HL-60 (cell line): ENCODE measurements at regions not wholly inside any gene's neighbourhood (a gene's known extent, or its start where the extent isn't known, plus 50 kb on each side); places are given as distances from the start of the nearest gene placed in this dataset.

Source experiments
- DNase-seq, 2 experiments: peaks; one replicate each; pipeline ENCODE4 v3.0.0-alpha.2; 2010 to 2020; ENCODE audit warnings: low read depth in 1 of 2, low spot score in 1 of 2
- H3K27ac ChIP-seq: fragments of 250-450 bp; sonication (Bioruptor Pico); replicated peaks from 2 replicates; pipeline ENCODE4 v1.5.1; 2020; ENCODE audit warnings: mild to moderate bottlenecking, moderate library complexity
- H3K27me3 ChIP-seq: fragments of 250-450 bp; sonication (Bioruptor Pico); 2 replicates; pipeline ENCODE4 v1.5.1; 2021; ENCODE audit warnings: mild to moderate bottlenecking, moderate library complexity; ENCODE audit not compliant: insufficient read depth, poor library complexity, severe bottlenecking
- H3K4me3 ChIP-seq: replicated peaks from 2 replicates; pipeline ENCODE4 v1.5.1; 2011; ENCODE audit warnings: mild to moderate bottlenecking, control low read depth, low read length; ENCODE audit not compliant: insufficient read depth
- GABPA ChIP-seq: IDR thresholded peaks from 2 replicates; pipeline ENCODE4 v1.6.1; 2012; ENCODE audit warnings: low read depth
- POLR2AphosphoS5 ChIP-seq: IDR thresholded peaks from 2 replicates; pipeline ENCODE4 v1.6.1; 2012; ENCODE audit warnings: low read depth
- SPI1 ChIP-seq: IDR thresholded peaks from 2 replicates; pipeline ENCODE4 v1.6.1; 2012; ENCODE audit warnings: low read depth, mild to moderate bottlenecking, borderline replicate concordance
- TF ChIP-seq, protein P1 (sequence below): IDR thresholded peaks from 2 replicates; pipeline ENCODE4 v1.6.1; 2012; ENCODE audit warnings: low read depth; ENCODE audit not compliant: insufficient replicate concordance
- TF ChIP-seq, protein P2 (sequence below): IDR thresholded peaks from one replicate; pipeline ENCODE4 v1.5.1; 2011; ENCODE audit warnings: low read length, control low read depth, inconsistent platforms; ENCODE audit not compliant: insufficient read depth

DNA sequence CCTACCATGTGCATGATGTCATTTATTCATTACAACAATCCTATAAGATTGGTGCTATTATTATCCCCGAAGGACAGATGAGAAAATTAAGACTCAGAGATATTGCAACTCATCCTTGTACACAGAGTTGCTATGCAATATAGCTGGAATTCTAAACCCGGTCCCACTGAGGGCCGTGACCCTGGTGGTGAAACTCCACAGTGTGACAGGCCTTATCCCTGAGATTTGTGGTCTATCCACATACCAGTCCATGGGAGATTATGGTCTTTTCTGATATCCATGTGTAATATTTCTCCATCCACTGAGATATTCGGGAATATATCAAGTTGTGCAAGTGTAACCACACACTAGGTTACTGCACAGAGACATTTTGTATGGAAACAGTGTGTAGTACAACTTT lies 305.2 kb downstream of the TXNL1 start:
- no peak for DNase-seq
- Histone ChIP-seq H3K4me3 (no peak overlapping the region), H3K27me3 (no peaks in the 10 kb centered on the region), H3K27ac (no peak overlapping the region)
- TF ChIP-seq POLR2AphosphoS5 (no peak), SPI1 (no peak), GABPA (no peak)
- TF ChIP-seq, protein P1, sequence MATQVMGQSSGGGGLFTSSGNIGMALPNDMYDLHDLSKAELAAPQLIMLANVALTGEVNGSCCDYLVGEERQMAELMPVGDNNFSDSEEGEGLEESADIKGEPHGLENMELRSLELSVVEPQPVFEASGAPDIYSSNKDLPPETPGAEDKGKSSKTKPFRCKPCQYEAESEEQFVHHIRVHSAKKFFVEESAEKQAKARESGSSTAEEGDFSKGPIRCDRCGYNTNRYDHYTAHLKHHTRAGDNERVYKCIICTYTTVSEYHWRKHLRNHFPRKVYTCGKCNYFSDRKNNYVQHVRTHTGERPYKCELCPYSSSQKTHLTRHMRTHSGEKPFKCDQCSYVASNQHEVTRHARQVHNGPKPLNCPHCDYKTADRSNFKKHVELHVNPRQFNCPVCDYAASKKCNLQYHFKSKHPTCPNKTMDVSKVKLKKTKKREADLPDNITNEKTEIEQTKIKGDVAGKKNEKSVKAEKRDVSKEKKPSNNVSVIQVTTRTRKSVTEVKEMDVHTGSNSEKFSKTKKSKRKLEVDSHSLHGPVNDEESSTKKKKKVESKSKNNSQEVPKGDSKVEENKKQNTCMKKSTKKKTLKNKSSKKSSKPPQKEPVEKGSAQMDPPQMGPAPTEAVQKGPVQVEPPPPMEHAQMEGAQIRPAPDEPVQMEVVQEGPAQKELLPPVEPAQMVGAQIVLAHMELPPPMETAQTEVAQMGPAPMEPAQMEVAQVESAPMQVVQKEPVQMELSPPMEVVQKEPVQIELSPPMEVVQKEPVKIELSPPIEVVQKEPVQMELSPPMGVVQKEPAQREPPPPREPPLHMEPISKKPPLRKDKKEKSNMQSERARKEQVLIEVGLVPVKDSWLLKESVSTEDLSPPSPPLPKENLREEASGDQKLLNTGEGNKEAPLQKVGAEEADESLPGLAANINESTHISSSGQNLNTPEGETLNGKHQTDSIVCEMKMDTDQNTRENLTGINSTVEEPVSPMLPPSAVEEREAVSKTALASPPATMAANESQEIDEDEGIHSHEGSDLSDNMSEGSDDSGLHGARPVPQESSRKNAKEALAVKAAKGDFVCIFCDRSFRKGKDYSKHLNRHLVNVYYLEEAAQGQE = no peak
- TF ChIP-seq, protein P2, sequence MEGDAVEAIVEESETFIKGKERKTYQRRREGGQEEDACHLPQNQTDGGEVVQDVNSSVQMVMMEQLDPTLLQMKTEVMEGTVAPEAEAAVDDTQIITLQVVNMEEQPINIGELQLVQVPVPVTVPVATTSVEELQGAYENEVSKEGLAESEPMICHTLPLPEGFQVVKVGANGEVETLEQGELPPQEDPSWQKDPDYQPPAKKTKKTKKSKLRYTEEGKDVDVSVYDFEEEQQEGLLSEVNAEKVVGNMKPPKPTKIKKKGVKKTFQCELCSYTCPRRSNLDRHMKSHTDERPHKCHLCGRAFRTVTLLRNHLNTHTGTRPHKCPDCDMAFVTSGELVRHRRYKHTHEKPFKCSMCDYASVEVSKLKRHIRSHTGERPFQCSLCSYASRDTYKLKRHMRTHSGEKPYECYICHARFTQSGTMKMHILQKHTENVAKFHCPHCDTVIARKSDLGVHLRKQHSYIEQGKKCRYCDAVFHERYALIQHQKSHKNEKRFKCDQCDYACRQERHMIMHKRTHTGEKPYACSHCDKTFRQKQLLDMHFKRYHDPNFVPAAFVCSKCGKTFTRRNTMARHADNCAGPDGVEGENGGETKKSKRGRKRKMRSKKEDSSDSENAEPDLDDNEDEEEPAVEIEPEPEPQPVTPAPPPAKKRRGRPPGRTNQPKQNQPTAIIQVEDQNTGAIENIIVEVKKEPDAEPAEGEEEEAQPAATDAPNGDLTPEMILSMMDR = no peak

DNA sequence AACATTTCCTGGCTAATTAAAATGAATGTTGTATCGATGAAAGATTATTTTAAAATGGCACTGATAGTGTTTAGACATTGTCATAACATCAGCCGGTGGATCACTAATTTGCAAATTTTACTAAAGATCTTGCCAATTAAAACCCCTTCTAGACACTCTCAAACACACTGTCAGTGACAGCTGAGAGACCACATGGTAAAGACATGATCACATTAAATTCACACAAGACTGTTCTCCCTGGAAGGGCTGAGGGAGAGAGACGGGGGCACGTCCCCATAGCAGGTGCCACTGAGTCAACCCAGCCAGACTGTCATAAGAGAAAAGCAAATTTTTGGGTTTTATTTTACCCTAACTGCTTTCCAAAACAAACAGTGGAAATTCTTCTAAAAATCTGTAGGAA lies 306.0 kb downstream of the TXNL1 start:
- Histone ChIP-seq H3K27me3 (no peaks in the 10 kb centered on the region), H3K27ac (no peak overlapping the region), H3K4me3 (no peak overlapping the region)
- DNase-seq = no peak
- no peak for TF ChIP-seq GABPA
- TF ChIP-seq, protein P2 = no peak
- TF ChIP-seq, protein P1 = no peak
- no peak for TF ChIP-seq SPI1
- no peak for TF ChIP-seq POLR2AphosphoS5

DNA sequence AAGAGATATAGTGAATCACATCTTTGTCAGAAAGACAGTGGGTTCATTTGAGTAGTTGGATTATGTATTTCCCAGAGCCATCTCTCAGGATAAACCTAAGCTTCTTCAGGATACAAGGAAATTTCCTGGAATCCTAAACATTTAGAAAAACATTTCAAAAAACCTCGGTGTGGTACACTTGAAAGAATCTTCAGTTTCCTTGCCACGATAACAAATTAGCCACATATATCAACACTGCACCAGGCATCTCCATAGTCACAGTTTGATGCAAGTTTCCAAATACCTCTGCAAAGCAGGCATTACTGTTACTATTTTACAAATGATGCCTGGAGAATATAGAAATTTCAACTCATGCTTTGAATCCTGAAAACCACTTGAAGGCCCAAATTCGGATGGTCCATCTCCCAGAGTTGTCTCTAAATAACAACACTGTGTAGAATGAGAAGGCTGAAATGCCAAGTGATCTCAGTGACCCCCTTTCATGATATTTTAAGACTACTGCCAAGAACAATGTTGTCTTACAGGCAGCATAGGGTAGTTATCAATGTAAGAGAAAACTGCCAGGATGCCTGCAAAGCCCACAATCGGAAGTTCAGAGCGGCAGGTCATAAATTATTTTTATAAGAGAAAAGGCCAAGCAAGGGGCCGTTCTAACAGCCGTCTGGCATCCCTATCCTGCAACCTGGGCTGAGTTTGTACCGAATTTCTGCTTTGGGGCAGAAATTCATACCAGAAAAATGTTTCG lies 307.9 kb downstream of the TXNL1 start:
- Histone ChIP-seq H3K27ac (no peak overlapping the region), H3K4me3 (no peak overlapping the region)
- no peak for DNase-seq

More for the DNA sequence above, 307.9 kb downstream of the TXNL1 start:
- no peaks in the 10 kb centered on the region for H3K27me3 ChIP-seq
- TF ChIP-seq GABPA (no peak), SPI1 (no peak), POLR2AphosphoS5 (no peak)
- TF ChIP-seq, protein P2 = no peak
- TF ChIP-seq, protein P1 = no peak
